ENCODE measurements at regions not wholly inside any gene's neighbourhood (a gene's known extent, or its start where the extent isn't known, plus 50 kb on each side); places are given as distances from the start of the nearest gene placed in this dataset.

- no peaks in the 10 kb centered on the region for H3K27me3 ChIP-seq
- H3K27ac ChIP-seq (replicated peaks in 1 of 4), result no peak overlapping the region
- TF ChIP-seq POLR2A (IDR thresholded peaks at IDR 0.05; ENCODE audit: low read depth), result no peak
- TF ChIP-seq EP300 (IDR thresholded peaks at IDR 0.05), result no peak
- TF ChIP-seq POLR2AphosphoS5 (IDR thresholded peaks at IDR 0.05), result no peak
- TF ChIP-seq CTCF (IDR thresholded peaks at IDR 0.05), result no peak
- H3K36me3 ChIP-seq, result no peaks in the 10 kb centered on the region
- peaks cover 0 to 10% (median 0%) of the 10 kb centered on the region in 4 donors for H3K4me1 ChIP-seq
- DNase-seq (ENCODE audit: extremely low spot score), result no peak
- WGBS, result 50% methylated on average over 5 of the region's 5 CpGs
- no peak overlapping the region for H3K4me3 ChIP-seq
- intact Hi-C loops (cut with DNase I), result no loop called here
- H3K9me3 ChIP-seq, result no peaks in the 10 kb centered on the region
These were observed 505.1 kb upstream of the NRSN1 start for GRCh38 chr6:23620911-23621401.

- TF ChIP-seq POLR2A (IDR thresholded peaks at IDR 0.05; ENCODE audit: low read depth) (no peak), EP300 (IDR thresholded peaks at IDR 0.05) (no peak), POLR2AphosphoS5 (IDR thresholded peaks at IDR 0.05) (no peak), CTCF (IDR thresholded peaks at IDR 0.05) (no peak)
- H3K9me3 ChIP-seq, result no peaks in the 10 kb centered on the region
- intact Hi-C loops (cut with DNase I), result no loop called here
These were observed 495.0 kb upstream of the NRSN1 start for GRCh38 chr6:23630726-23631635.

GRCh38 chr6:23633996-23634395 is 492.0 kb upstream of the NRSN1 start:
- H3K27ac ChIP-seq (replicated peaks in 1 of 4), result no peak overlapping the region
- TF ChIP-seq EP300 (IDR thresholded peaks at IDR 0.05) (no peak), POLR2AphosphoS5 (IDR thresholded peaks at IDR 0.05) (no peak), POLR2A (IDR thresholded peaks at IDR 0.05; ENCODE audit: low read depth) (no peak), CTCF (IDR thresholded peaks at IDR 0.05) (no peak)
- H3K4me3 ChIP-seq, result no peak overlapping the region
- H3K27me3 ChIP-seq, result no peaks in the 10 kb centered on the region
- H3K4me1 ChIP-seq, result no peaks in the 10 kb centered on the region
- intact Hi-C loops (cut with DNase I), result no loop called here
- no peaks in the 10 kb centered on the region for H3K9me3 ChIP-seq
- no peak for DNase-seq (ENCODE audit: extremely low spot score)
- H3K36me3 ChIP-seq, result no peaks in the 10 kb centered on the region
- WGBS, result 92% methylated on average over 7 of the region's 7 CpGs

More at GRCh38 chr6:23630726-23631635, 495.0 kb upstream of the NRSN1 start:
- WGBS, result 83% methylated on average over 6 of the region's 6 CpGs
- DNase-seq (ENCODE audit: extremely low spot score), result no peak
- Histone ChIP-seq H3K27ac (replicated peaks in 1 of 4) (no peak overlapping the region), H3K27me3 (no peaks in the 10 kb centered on the region), H3K4me1 (no peaks in the 10 kb centered on the region), H3K36me3 (no peaks in the 10 kb centered on the region), H3K4me3 (no peak overlapping the region)

GRCh38 chr6:23635150-23635549 is 490.9 kb upstream of the NRSN1 start:
- Histone ChIP-seq H3K4me1 (no peaks in the 10 kb centered on the region), H3K4me3 (no peak overlapping the region), H3K9me3 (no peaks in the 10 kb centered on the region), H3K27ac (replicated peaks in 1 of 4) (no peak overlapping the region), H3K27me3 (no peaks in the 10 kb centered on the region), H3K36me3 (no peaks in the 10 kb centered on the region)
- no peak for DNase-seq (ENCODE audit: extremely low spot score)
- intact Hi-C loops (cut with DNase I), result no loop called here
- WGBS, result 90% methylated on average over 4 of the region's 4 CpGs
- TF ChIP-seq POLR2AphosphoS5 (IDR thresholded peaks at IDR 0.05), result no peak
- TF ChIP-seq EP300 (IDR thresholded peaks at IDR 0.05), result no peak
- TF ChIP-seq POLR2A (IDR thresholded peaks at IDR 0.05; ENCODE audit: low read depth), result no peak
- no peak for TF ChIP-seq CTCF (IDR thresholded peaks at IDR 0.05)

Data from esophagus muscularis mucosa (tissue), 4 donors.